GM23338 (cell line): ENCODE measurements at regions not wholly inside any gene's neighbourhood (a gene's known extent, or its start where the extent isn't known, plus 50 kb on each side); places are given as distances from the start of the nearest gene placed in this dataset.

Source experiments
- CREB1 ChIP-seq: fragments of 250-450 bp; sonication (Bioruptor Pico); IDR thresholded peaks from 2 replicates; pipeline ENCODE4 v1.5.0; 2020; ENCODE audit warnings: low read depth, mild to moderate bottlenecking, moderate library complexity
- CTCF ChIP-seq, 2 experiments: fragments of 200-600 bp in 1 of 2; sonication (generic) in 1 of 2; conservative IDR thresholded peaks; 2 replicates each; pipeline versions ENCODE4 v1.5.1 to v1.6.1; 2016 to 2017; ENCODE audit warnings: antibody characterized with exemption in 2 of 2, low read depth in 2 of 2, mild to moderate bottlenecking in 2 of 2, moderate library complexity in 1 of 2
- EZH2 ChIP-seq: fragments of 200-600 bp; sonication (generic); IDR thresholded peaks from one replicate; pipeline ENCODE4 v1.8.0; 2017; ENCODE audit warnings: antibody characterized with exemption, mild to moderate bottlenecking, low read depth; ENCODE audit not compliant: unreplicated experiment
- EZH2phosphoT487 ChIP-seq: fragments of 200-600 bp; sonication (generic); IDR thresholded peaks from one replicate; pipeline ENCODE4 v1.8.1; 2018; ENCODE audit warnings: antibody characterized with exemption; ENCODE audit not compliant: unreplicated experiment
- JUNB ChIP-seq: IDR thresholded peaks from one replicate; pipeline ENCODE4 v1.6.1; 2016; ENCODE audit warnings: antibody characterized with exemption; ENCODE audit not compliant: unreplicated experiment
- REST ChIP-seq: IDR thresholded peaks from one replicate; pipeline ENCODE4 v1.6.1; 2018; ENCODE audit warnings: antibody characterized with exemption; ENCODE audit not compliant: unreplicated experiment
- STAT1 ChIP-seq: IDR thresholded peaks from one replicate; pipeline ENCODE4 v1.6.1; 2016; ENCODE audit warnings: antibody characterized with exemption; ENCODE audit not compliant: unreplicated experiment
- ZNF331 ChIP-seq: fragments of 250-450 bp; sonication (Bioruptor Pico); IDR thresholded peaks from 2 replicates; pipeline ENCODE4 v1.5.0; 2020; ENCODE audit warnings: low read depth, mild to moderate bottlenecking, moderate library complexity
- ZNF462 ChIP-seq: fragments of 250-450 bp; sonication (Bioruptor Pico); IDR thresholded peaks from 2 replicates; pipeline ENCODE4 v1.5.0; 2020; ENCODE audit warnings: mild to moderate bottlenecking, moderate library complexity

- TF ChIP-seq ZNF462 (CRISPR knock-in tag) (no peak), CTCF (conservative IDR thresholded peaks at IDR 0.05; ENCODE audit: low read depth in 2 of 2) (no peak), STAT1 (no peak), CREB1 (CRISPR knock-in tag) (no peak), REST (no peak), EZH2phosphoT487 (no peak), ZNF331 (CRISPR knock-in tag) (no peak), EZH2 (no peak), JUNB (no peak)
Measured at GRCh38 chr4:183388777-183389176, 55.7 kb upstream of the CDKN2AIP start (continued).
